Neural crest cell (in vitro differentiated cells): ENCODE measurements at regions not wholly inside any gene's neighbourhood (a gene's known extent, or its start where the extent isn't known, plus 50 kb on each side); places are given as distances from the start of the nearest gene placed in this dataset.

Experiments used
- DNase-seq: peaks from one replicate; pipeline ENCODE4 v3.0.0; 2021; ENCODE audit warnings: low read depth, mixed read lengths, low spot score
- H3K27ac Mint-ChIP-seq: one replicate; pipeline ENCODE4 v1.8.0; 2021; ENCODE audit warnings: mild to moderate bottlenecking, mixed read lengths; ENCODE audit not compliant: unreplicated experiment
- H3K27me3 Mint-ChIP-seq: 2 replicates; pipeline ENCODE4 v1.8.0; 2021; ENCODE audit warnings: low read depth, mild to moderate bottlenecking, mixed read lengths
- H3K36me3 Mint-ChIP-seq: 2 replicates; pipeline ENCODE4 v1.8.0; 2021; ENCODE audit warnings: low read depth, mild to moderate bottlenecking, mixed read lengths
- H3K4me1 Mint-ChIP-seq: 2 replicates; pipeline ENCODE4 v1.8.0; 2021; ENCODE audit warnings: mixed read lengths
- H3K4me3 Mint-ChIP-seq: one replicate; pipeline ENCODE4 v1.8.0; 2021; ENCODE audit warnings: mild to moderate bottlenecking, mixed read lengths
- H3K9me3 Mint-ChIP-seq: 2 replicates; pipeline ENCODE4 v1.8.0; 2021; ENCODE audit warnings: mixed read lengths
- CTCF ChIP-seq: fragments of 200-600 bp; sonication (generic); conservative IDR thresholded peaks from 2 replicates; pipeline ENCODE4 v1.5.0; 2021; ENCODE audit warnings: antibody characterized with exemption, mild to moderate bottlenecking

GRCh38 chr2:37790019-37790418, 118.6 kb upstream of the CDC42EP3 start:
- Mint-ChIP-seq H3K4me1 (no peaks in the 10 kb centered on the region), H3K27ac (no peak overlapping the region), H3K4me3 (no peak overlapping the region), H3K9me3 (peaks cover 17% of the 10 kb centered on the region), H3K27me3 (no peaks in the 10 kb centered on the region), H3K36me3 (no peaks in the 10 kb centered on the region)
- DNase-seq, result no peak
- TF ChIP-seq CTCF, result no peak

GRCh38 chr2:37790462-37790861, 119.0 kb upstream of the CDC42EP3 start:
- no peaks in the 10 kb centered on the region for H3K36me3 Mint-ChIP-seq
- no peak for DNase-seq
- H3K4me3 Mint-ChIP-seq, result no peak overlapping the region
- H3K9me3 Mint-ChIP-seq, result peaks cover 17% of the 10 kb centered on the region
- H3K4me1 Mint-ChIP-seq, result no peaks in the 10 kb centered on the region
- H3K27me3 Mint-ChIP-seq, result no peaks in the 10 kb centered on the region
- TF ChIP-seq CTCF, result no peak
- H3K27ac Mint-ChIP-seq, result no peak overlapping the region

GRCh38 chr2:37792366-37792765, 120.9 kb upstream of the CDC42EP3 start:
- no peak overlapping the region for H3K4me3 Mint-ChIP-seq
- H3K27ac Mint-ChIP-seq, result no peak overlapping the region
- no peak for TF ChIP-seq CTCF
- H3K9me3 Mint-ChIP-seq, result peaks cover 14% of the 10 kb centered on the region
- no peaks in the 10 kb centered on the region for H3K27me3 Mint-ChIP-seq
- H3K36me3 Mint-ChIP-seq, result no peaks in the 10 kb centered on the region
- H3K4me1 Mint-ChIP-seq, result no peaks in the 10 kb centered on the region
- no peak for DNase-seq

GRCh38 chr2:37793004-37793403, 121.6 kb upstream of the CDC42EP3 start:
- no peak overlapping the region for H3K27ac Mint-ChIP-seq
- H3K4me1 Mint-ChIP-seq, result no peaks in the 10 kb centered on the region
- H3K36me3 Mint-ChIP-seq, result no peaks in the 10 kb centered on the region
- no peak overlapping the region for H3K4me3 Mint-ChIP-seq
- no peak for DNase-seq
- no peaks in the 10 kb centered on the region for H3K27me3 Mint-ChIP-seq
- peaks cover 13% of the 10 kb centered on the region for H3K9me3 Mint-ChIP-seq
- no peak for TF ChIP-seq CTCF

- no peaks in the 10 kb centered on the region for H3K4me1 Mint-ChIP-seq
- H3K27me3 Mint-ChIP-seq, result no peaks in the 10 kb centered on the region
- no peak overlapping the region for H3K27ac Mint-ChIP-seq
- no peaks in the 10 kb centered on the region for H3K36me3 Mint-ChIP-seq
- H3K9me3 Mint-ChIP-seq, result peaks cover under 1% of the 10 kb centered on the region
- DNase-seq, result no peak
- TF ChIP-seq CTCF, result no peak
- H3K4me3 Mint-ChIP-seq, result no peak overlapping the region
These were observed 123.3 kb upstream of the CDC42EP3 start for GRCh38 chr2:37794717-37795116.

GRCh38 chr2:37795456-37795855, 124.0 kb upstream of the CDC42EP3 start:
- no peak for TF ChIP-seq CTCF
- Mint-ChIP-seq H3K27me3 (no peaks in the 10 kb centered on the region), H3K4me1 (no peaks in the 10 kb centered on the region), H3K36me3 (no peaks in the 10 kb centered on the region), H3K9me3 (no peaks in the 10 kb centered on the region), H3K4me3 (no peak overlapping the region), H3K27ac (no peak overlapping the region)
- no peak for DNase-seq
